HepG2 (cell line): ENCODE measurements at regions not wholly inside any gene's neighbourhood (a gene's known extent, or its start where the extent isn't known, plus 50 kb on each side); places are given as distances from the start of the nearest gene placed in this dataset.

Experiments used
- ATAC-seq: fragments of 200-7000 bp; cut with Tn5 transposase; 3 replicates; pipeline ENCODE4 v1.9.1; 2020; ENCODE audit warnings: mild to moderate bottlenecking, moderate library complexity
- BruUV-seq: library from RNA; stranded (reverse); fragments of 400-500 nt; replicated peaks from 2 replicates; lab custom pipeline; 2021; lab: Mats Ljungman, UMichigan
- CTCF ChIA-PET: fragments of 300-600 bp; formaldehyde crosslinking; extraction: SDS; loops from one replicate; lab custom pipeline; 2021; ENCODE audit warnings: low total read pairs, inconsistent platforms, low intra/inter-chr PET ratio; lab: Yijun Ruan, JAX
- POLR2A ChIA-PET: fragments of 350-600 bp; sonication (Branson Sonifier 250); formaldehyde crosslinking; loops from one replicate; lab custom pipeline; 2020; ENCODE audit warnings: antibody characterized with exemption, inconsistent platforms; lab: Yijun Ruan, JAX
- DNase-seq: peaks from one replicate; pipeline ENCODE4 v3.0.0-alpha.2; 2015; ENCODE audit warnings: low spot score
- FAIRE-seq: peaks from 3 replicates; lab custom pipeline; 2011; peaks lifted over from hg19 to GRCh38; lab: Jason Lieb, UNC
- H2AFZ ChIP-seq: one replicate; pipeline ENCODE4 v1.6.1; 2011; ENCODE audit warnings: low read length, inconsistent platforms
- H3K27ac ChIP-seq: fragments of 300-600 bp; 3 replicates; pipeline ENCODE4 v1.8.0; 2011; ENCODE audit warnings: mixed run types, mild to moderate bottlenecking, mixed read lengths, low read length, inconsistent platforms; ENCODE audit not compliant: insufficient read depth; ENCODE audit errors: extremely low read length
- H3K27me3 ChIP-seq, 2 experiments: fragments of 200-600 bp in 1 of 2; 2 replicates in 1 of 2; 3 replicates in 1 of 2; pipeline versions ENCODE4 v1.6.0 to v1.8.0; 2011; ENCODE audit warnings: low read length in 2 of 2, mild to moderate bottlenecking in 2 of 2, moderate library complexity in 2 of 2, inconsistent platforms in 1 of 2; ENCODE audit not compliant: insufficient read depth in 2 of 2, control insufficient read depth in 1 of 2
- H3K36me3 ChIP-seq, 2 experiments: fragments of 200-600 bp in 1 of 2; replicated peaks in 1 of 2; 2 replicates in 1 of 2; 3 replicates in 1 of 2; pipeline versions ENCODE4 v1.5.1 to v1.8.0; 2011; ENCODE audit warnings: low read length in 2 of 2, inconsistent platforms in 1 of 2; ENCODE audit not compliant: insufficient read depth in 2 of 2, control insufficient read depth in 1 of 2
- H3K4me1 ChIP-seq: 2 replicates; pipeline ENCODE4 v1.5.1; 2012; ENCODE audit warnings: low read length, inconsistent platforms; ENCODE audit not compliant: insufficient read depth
- H3K4me2 ChIP-seq: 2 replicates; pipeline ENCODE4 v1.6.0; 2011; ENCODE audit warnings: low read depth, low read length, inconsistent platforms
- H3K4me3 ChIP-seq, 3 experiments: fragments of 200-600 bp in 1 of 3; sonication (generic), shearing (Covaris generic) in 1 of 3; replicated peaks in 1 of 3; 2 replicates each; pipeline ENCODE4 v1.5.1; 2011 to 2016; ENCODE audit warnings: low read length in 3 of 3, inconsistent platforms in 2 of 3, low read depth in 2 of 3, mild to moderate bottlenecking in 2 of 3, control low read depth in 1 of 3, mixed read lengths in 1 of 3; ENCODE audit not compliant: insufficient read depth in 1 of 3
- H3K79me2 ChIP-seq: one replicate; pipeline ENCODE4 v1.6.1; 2011; ENCODE audit warnings: low read length, inconsistent platforms; ENCODE audit not compliant: insufficient read depth
- H3K9ac ChIP-seq: 2 replicates; pipeline ENCODE4 v1.6.0; 2011; ENCODE audit warnings: mild to moderate bottlenecking, low read depth, low read length, inconsistent platforms; ENCODE audit not compliant: insufficient read depth
- H3K9me3 ChIP-seq: 2 replicates; pipeline ENCODE4 v1.5.1; 2012; ENCODE audit warnings: mild to moderate bottlenecking, low read length
- H4K20me1 ChIP-seq: 2 replicates; pipeline ENCODE4 v1.6.0; 2011; ENCODE audit warnings: inconsistent platforms, mild to moderate bottlenecking, low read length, moderate library complexity; ENCODE audit not compliant: insufficient read depth
- ARNT2 ChIP-seq: sonication (generic); formaldehyde crosslinking; IDR thresholded peaks from 2 replicates; pipeline ENCODE4 v1.8.0; 2022; ENCODE audit warnings: mild to moderate bottlenecking, low read depth, missing genetic modification reagents, moderate library complexity
- ATAD3A ChIP-seq: sonication (generic); formaldehyde crosslinking; IDR thresholded peaks from 2 replicates; pipeline ENCODE4 v1.4.0; 2020; ENCODE audit warnings: missing genetic modification reagents
- CBX1 ChIP-seq: IDR thresholded peaks from one replicate; pipeline ENCODE4 v1.6.1; 2016; ENCODE audit warnings: antibody characterized with exemption, low read depth
- ELK4 ChIP-seq: sonication (generic); formaldehyde crosslinking; IDR thresholded peaks from 2 replicates; pipeline ENCODE4 v1.9.0; 2021; ENCODE audit warnings: missing genetic modification reagents, borderline replicate concordance
- FOXC1 ChIP-seq: sonication (generic); formaldehyde crosslinking; IDR thresholded peaks from 2 replicates; pipeline ENCODE4 v1.8.0; 2022; ENCODE audit warnings: mild to moderate bottlenecking, missing genetic modification reagents, borderline replicate concordance
- IKZF4 ChIP-seq: sonication (generic); formaldehyde crosslinking; IDR thresholded peaks from 2 replicates; pipeline ENCODE4 v1.5.1; 2020; ENCODE audit warnings: borderline replicate concordance, mild to moderate bottlenecking, low read depth, missing genetic modification reagents; ENCODE audit errors: not compliant biosample characterization
- MZF1 ChIP-seq: sonication (generic); formaldehyde crosslinking; IDR thresholded peaks from 2 replicates; pipeline ENCODE4 v1.8.1; 2023; ENCODE audit warnings: mild to moderate bottlenecking, missing genetic modification reagents, borderline replicate concordance
- RXRB ChIP-seq: IDR thresholded peaks from 2 replicates; pipeline ENCODE4 v1.6.1; 2016; ENCODE audit warnings: borderline replicate concordance, missing genetic modification reagents, missing compliant biosample characterization
- TBX2 ChIP-seq: sonication (generic); formaldehyde crosslinking; IDR thresholded peaks from 2 replicates; pipeline ENCODE4 v1.5.0; 2020; ENCODE audit warnings: missing genetic modification reagents, mild to moderate bottlenecking, borderline replicate concordance
- TOPORS ChIP-seq: sonication (generic); formaldehyde crosslinking; IDR thresholded peaks from 2 replicates; pipeline ENCODE4 v1.8.0; 2023; ENCODE audit warnings: mild to moderate bottlenecking, missing genetic modification reagents
- ZNF501 ChIP-seq: sonication (generic); formaldehyde crosslinking; IDR thresholded peaks from 2 replicates; pipeline ENCODE4 v1.5.1; 2020; ENCODE audit warnings: mild to moderate bottlenecking, moderate library complexity, missing genetic modification reagents
- ZNF543 ChIP-seq: sonication (generic); formaldehyde crosslinking; IDR thresholded peaks from 2 replicates; pipeline ENCODE4 v1.4.0; 2020; ENCODE audit warnings: mild to moderate bottlenecking, missing genetic modification reagents
- ZNF562 ChIP-seq: sonication (generic); formaldehyde crosslinking; IDR thresholded peaks from 2 replicates; pipeline ENCODE4 v1.8.0; 2022; ENCODE audit warnings: missing genetic modification reagents, borderline replicate concordance
- ZNF567 ChIP-seq: sonication (generic); formaldehyde crosslinking; IDR thresholded peaks from 2 replicates; pipeline ENCODE4 v1.8.1; 2023; ENCODE audit warnings: mild to moderate bottlenecking, missing genetic modification reagents, borderline replicate concordance
- WGBS: methylation state at CpG from one replicate; pipeline ENCODE4 v1.1.6; 2017; ENCODE audit warnings: low lambda C conversion rate; 5-methylcytosine and 5-hydroxymethylcytosine counted together
- in situ Hi-C: cut with HindIII; loops from 2 replicates; pipeline ENCODE4 v1.10.0; 2017; ENCODE audit warnings: low pct_unique_long_range_greater_than_20kb; ENCODE audit not compliant: extremely low pct_ligation_motif_present
- intact Hi-C: fragments of 100-400 bp; cut with micrococcal nuclease; formaldehyde crosslinking; loops from one replicate; pipeline ENCODE4 v1.10.0; 2022; ENCODE audit not compliant: unreplicated experiment
- TF ChIP-seq, protein P1 (sequence below): sonication (generic); formaldehyde crosslinking; conservative IDR thresholded peaks from 2 replicates; pipeline ENCODE4 v1.8.1; 2023; ENCODE audit warnings: missing genetic modification reagents

GRCh38 chr3:147118611-147119010 lies 287.7 kb downstream of the ZIC4 start:
- Histone ChIP-seq H3K36me3 (no peaks in the 10 kb centered on the region), H3K9ac (no peak overlapping the region), H2AFZ (no peak overlapping the region), H3K4me3 (no peak overlapping the region), H3K4me2 (no peak overlapping the region), H3K79me2 (no peaks in the 10 kb centered on the region), H3K27ac (no peak overlapping the region), H4K20me1 (no peaks in the 10 kb centered on the region), H3K27me3 (no peaks in the 10 kb centered on the region)
- no peak for ATAC-seq
- POLR2A ChIA-PET = no interaction called here
- CTCF ChIA-PET = no interaction called here
- DNase-seq = no peak
- no peak for FAIRE-seq
- under 1% methylated on average over 5 of the region's 5 CpGs for WGBS
- in situ Hi-C loops = no loop called here
- intact Hi-C loops = no loop called here
- BruUV-seq = no TSS peak
- TF ChIP-seq ZNF501 (CRISPR knock-in tag) (no peak), ZNF543 (CRISPR knock-in tag) (no peak), RXRB (CRISPR knock-in tag) (no peak), ATAD3A (CRISPR knock-in tag) (no peak), ARNT2 (CRISPR knock-in tag) (no peak), TBX2 (CRISPR knock-in tag) (no peak), CBX1 (no peak), TOPORS (CRISPR knock-in tag) (no peak), ZNF562 (no peak), FOXC1 (CRISPR knock-in tag) (no peak), ZNF567 (CRISPR knock-in tag) (no peak), ELK4 (no peak), MZF1 (CRISPR knock-in tag) (no peak), IKZF4 (CRISPR knock-in tag) (no peak)
- TF ChIP-seq, protein P1, sequence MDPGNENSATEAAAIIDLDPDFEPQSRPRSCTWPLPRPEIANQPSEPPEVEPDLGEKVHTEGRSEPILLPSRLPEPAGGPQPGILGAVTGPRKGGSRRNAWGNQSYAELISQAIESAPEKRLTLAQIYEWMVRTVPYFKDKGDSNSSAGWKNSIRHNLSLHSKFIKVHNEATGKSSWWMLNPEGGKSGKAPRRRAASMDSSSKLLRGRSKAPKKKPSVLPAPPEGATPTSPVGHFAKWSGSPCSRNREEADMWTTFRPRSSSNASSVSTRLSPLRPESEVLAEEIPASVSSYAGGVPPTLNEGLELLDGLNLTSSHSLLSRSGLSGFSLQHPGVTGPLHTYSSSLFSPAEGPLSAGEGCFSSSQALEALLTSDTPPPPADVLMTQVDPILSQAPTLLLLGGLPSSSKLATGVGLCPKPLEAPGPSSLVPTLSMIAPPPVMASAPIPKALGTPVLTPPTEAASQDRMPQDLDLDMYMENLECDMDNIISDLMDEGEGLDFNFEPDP (CRISPR knock-in tag) = no peak
- TF ChIP-seq, all 625 proteins: peak for 0
- Histone ChIP-seq H3K4me1 (no peaks in the 10 kb centered on the region), H3K9me3 (no peaks in the 10 kb centered on the region)
